ENCODE measurements at regions not wholly inside any gene's neighbourhood (a gene's known extent, or its start where the extent isn't known, plus 50 kb on each side); places are given as distances from the start of the nearest gene placed in this dataset.

DNA sequence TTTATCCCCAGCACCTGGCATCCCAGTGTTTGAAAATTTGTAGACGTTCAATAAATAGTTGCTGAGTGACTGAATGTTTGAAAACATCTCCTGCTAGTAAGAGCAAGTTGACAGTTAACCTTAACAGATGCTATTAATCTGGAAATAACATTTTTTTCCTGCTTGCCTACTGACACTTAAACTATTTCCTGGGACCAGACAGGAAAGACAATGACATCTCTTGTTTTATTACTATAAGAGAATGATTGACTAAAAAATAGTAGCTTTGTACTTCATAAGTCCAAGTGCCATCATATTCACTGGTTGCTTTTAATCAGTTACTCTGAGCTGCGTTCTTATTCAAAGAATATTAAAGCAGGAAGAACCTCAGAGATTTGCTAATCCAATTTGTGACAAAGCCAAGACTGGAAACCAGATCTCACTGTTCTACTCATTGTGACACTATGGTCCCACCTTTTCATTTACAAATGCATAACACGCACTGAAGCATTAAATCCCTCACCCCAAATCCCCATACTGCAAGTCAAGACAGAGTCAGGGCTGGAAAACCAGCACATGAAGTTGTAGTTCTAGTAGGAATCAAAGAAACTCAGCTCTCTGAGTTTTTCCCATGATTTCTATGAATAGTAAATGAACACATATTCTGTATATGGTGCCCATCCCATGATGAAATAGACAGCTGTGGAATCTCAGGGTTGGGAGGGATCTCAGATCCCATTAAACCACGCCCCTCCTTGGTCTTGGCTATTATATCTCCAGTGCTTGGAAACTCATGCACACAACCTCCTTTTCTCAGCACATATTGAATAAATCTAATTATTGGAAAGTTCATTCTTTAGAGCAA lies 212.7 kb upstream of the P2RY1 start:
- Histone ChIP-seq H3K4me1 (ENCODE audit: control insufficient read depth in 1 of 2, insufficient read depth in 2 of 2, low read length in 2 of 2) (peaks cover 0 to 15% of the 10 kb centered on the region in 2 donors), H3K36me3 (ENCODE audit: control insufficient read depth in 1 of 2, insufficient read depth in 2 of 2, low read length in 2 of 2) (no peaks in the 10 kb centered on the region), H3K9me3 (ENCODE audit: control insufficient read depth in 1 of 2, low read length in 2 of 2) (no peaks in the 10 kb centered on the region), H3K27me3 (ENCODE audit: low read depth, low read length) (no peaks in the 10 kb centered on the region), H3K4me3 (ENCODE audit: low read depth in 1 of 2, low read length in 2 of 2) (no peak overlapping the region), H3K27ac (ENCODE audit: low read length) (no peak overlapping the region)

DNA sequence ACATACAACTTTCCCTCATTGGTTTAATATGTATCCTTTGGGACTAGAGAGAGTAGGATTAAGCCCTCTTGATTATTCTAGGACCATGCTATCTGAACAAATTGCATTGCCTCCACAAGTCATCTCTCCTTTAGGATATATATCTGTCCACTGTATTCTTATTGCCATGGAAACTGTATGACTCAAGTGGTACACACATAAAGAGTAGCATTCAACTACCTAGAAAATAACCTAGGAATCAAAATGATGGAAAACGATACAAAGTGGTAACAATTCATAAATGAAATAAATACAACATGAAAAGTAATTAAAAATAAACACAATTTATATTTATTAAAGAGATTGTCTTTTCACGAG lies 212.1 kb upstream of the P2RY1 start:
- Histone ChIP-seq H3K27ac (ENCODE audit: low read length) (no peak overlapping the region), H3K4me3 (ENCODE audit: low read depth in 1 of 2, low read length in 2 of 2) (no peak overlapping the region), H3K9me3 (ENCODE audit: control insufficient read depth in 1 of 2, low read length in 2 of 2) (no peaks in the 10 kb centered on the region), H3K4me1 (ENCODE audit: control insufficient read depth in 1 of 2, insufficient read depth in 2 of 2, low read length in 2 of 2) (peaks cover 0 to 15% of the 10 kb centered on the region in 2 donors), H3K36me3 (ENCODE audit: control insufficient read depth in 1 of 2, insufficient read depth in 2 of 2, low read length in 2 of 2) (no peaks in the 10 kb centered on the region), H3K27me3 (ENCODE audit: low read depth, low read length) (no peaks in the 10 kb centered on the region)

DNA sequence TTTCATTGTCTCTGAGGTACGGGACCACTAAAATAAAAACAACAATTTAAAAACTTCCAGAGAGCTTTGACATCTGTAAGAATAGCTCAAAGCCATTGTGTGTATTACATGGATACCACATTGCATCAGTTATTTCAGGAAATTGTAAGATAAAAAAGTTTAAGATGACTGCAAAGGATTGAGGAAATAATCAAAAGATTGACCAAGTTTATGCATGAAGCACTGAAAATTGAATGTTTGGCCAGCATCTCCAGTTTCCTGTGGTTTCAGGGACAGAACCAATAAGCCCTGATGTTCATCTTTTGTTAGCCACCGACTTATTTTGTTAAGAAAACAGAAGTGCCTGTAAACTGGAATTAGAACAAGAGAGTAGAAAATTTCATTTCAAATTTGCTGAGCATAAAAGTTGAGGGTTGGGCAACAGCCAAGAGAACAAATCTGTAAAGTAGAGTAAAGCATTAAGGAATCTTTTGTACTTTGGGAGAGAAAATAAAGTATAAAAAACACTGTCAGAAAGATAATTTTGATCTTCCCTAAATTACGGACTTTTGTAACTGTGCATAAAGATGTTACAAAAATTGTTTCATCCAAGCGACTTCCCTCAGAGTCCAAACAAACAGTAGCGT lies 211.5 kb upstream of the P2RY1 start:
- no peaks in the 10 kb centered on the region for H3K27me3 ChIP-seq (ENCODE audit: low read depth, low read length)
- no peaks in the 10 kb centered on the region for H3K36me3 ChIP-seq (ENCODE audit: control insufficient read depth in 1 of 2, insufficient read depth in 2 of 2, low read length in 2 of 2)
- no peak overlapping the region for H3K27ac ChIP-seq (ENCODE audit: low read length)
- no peak overlapping the region for H3K4me3 ChIP-seq (ENCODE audit: low read depth in 1 of 2, low read length in 2 of 2)
- no peaks in the 10 kb centered on the region for H3K9me3 ChIP-seq (ENCODE audit: control insufficient read depth in 1 of 2, low read length in 2 of 2)
- H3K4me1 ChIP-seq (ENCODE audit: control insufficient read depth in 1 of 2, insufficient read depth in 2 of 2, low read length in 2 of 2), result peaks cover 0 to 15% of the 10 kb centered on the region in 2 donors

DNA sequence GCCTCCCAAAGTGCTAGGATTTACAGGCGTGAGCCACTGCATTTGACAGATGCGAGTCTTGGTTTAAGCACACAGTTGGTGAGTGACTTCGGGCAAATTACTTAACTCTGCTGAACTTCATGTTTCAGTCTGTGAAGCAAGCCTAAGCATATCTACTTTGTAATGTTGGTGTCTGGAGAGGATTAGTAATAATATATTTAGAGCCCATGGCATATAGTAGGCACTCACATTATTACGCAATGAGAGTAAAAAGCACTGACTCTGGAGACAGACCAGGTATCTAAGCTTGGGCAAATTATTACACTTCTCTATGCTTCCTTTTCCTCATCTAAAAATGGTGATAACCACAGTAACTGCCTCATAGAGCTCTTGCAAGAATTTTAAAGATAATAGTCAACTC lies 208.7 kb upstream of the P2RY1 start:
- H3K27ac ChIP-seq (ENCODE audit: low read length), result no peak overlapping the region
- peaks cover 0 to 3% of the 10 kb centered on the region in 2 donors for H3K9me3 ChIP-seq (ENCODE audit: control insufficient read depth in 1 of 2, low read length in 2 of 2)
- H3K36me3 ChIP-seq (ENCODE audit: control insufficient read depth in 1 of 2, insufficient read depth in 2 of 2, low read length in 2 of 2), result no peaks in the 10 kb centered on the region
- H3K27me3 ChIP-seq (ENCODE audit: low read depth, low read length), result no peaks in the 10 kb centered on the region
- H3K4me1 ChIP-seq (ENCODE audit: control insufficient read depth in 1 of 2, insufficient read depth in 2 of 2, low read length in 2 of 2), result peaks cover 0 to 11% of the 10 kb centered on the region in 2 donors
- H3K4me3 ChIP-seq (ENCODE audit: low read depth in 1 of 2, low read length in 2 of 2), result no peak overlapping the region

DNA sequence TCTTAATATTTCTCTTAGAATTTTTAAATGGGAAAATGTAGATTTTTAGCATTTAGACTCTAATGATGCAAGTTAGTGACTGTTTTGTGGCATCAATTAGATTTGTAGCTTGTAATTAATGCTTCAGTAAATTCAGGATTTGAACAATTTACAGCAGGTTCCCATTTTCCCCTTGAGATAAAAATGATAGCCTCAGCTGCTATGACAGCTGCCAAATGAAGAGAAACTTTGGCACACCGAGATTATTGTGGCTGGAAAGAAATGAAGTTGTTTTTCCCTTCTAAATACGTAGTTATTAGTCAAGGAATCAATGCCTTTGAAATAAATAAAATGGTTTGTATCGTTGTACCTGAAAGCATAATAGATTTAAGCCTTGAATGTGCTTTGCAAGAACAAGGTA lies 206.4 kb upstream of the P2RY1 start:
- Histone ChIP-seq H3K4me1 (ENCODE audit: control insufficient read depth in 1 of 2, insufficient read depth in 2 of 2, low read length in 2 of 2) (no peaks in the 10 kb centered on the region), H3K27me3 (ENCODE audit: low read depth, low read length) (no peaks in the 10 kb centered on the region), H3K27ac (ENCODE audit: low read length) (no peak overlapping the region), H3K36me3 (ENCODE audit: control insufficient read depth in 1 of 2, insufficient read depth in 2 of 2, low read length in 2 of 2) (no peaks in the 10 kb centered on the region), H3K4me3 (ENCODE audit: low read depth in 1 of 2, low read length in 2 of 2) (no peak overlapping the region), H3K9me3 (ENCODE audit: control insufficient read depth in 1 of 2, low read length in 2 of 2) (peaks cover 0 to 3% of the 10 kb centered on the region in 2 donors)

DNA sequence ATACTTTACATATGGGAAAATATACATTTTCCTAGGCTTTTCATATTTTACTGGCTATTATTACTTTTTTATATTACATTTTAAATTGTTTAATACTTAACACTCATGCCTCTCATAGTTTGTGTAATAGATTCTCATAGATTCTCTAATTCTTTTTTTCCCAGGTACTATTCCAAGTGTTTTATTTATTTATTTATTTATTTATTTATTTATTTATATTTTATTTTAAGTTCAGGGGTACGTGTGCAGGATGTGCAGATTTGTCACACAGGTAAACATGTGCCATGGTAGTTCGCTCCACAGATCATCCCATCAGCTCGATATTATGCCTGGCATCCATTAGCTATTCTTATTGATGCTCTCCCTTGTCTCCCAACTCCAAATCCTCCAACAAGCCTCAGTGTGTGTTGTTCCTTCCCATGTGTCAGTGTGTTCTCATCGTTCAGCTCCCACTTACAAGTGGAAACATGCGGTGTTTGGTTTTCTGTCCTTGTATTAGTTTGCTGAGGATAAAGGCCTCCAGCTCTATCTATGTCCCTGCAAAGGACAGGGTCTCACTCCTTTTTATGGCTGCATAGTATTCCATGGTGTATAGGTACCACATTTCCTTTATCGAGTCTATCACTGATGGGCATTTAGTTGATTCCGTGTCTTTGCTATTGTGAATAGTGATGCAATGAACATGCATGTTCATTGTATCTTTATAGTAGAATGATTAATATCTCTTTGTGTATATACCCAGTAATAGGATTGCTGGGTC lies 205.4 kb upstream of the P2RY1 start:
- Histone ChIP-seq H3K27me3 (ENCODE audit: low read depth, low read length) (no peaks in the 10 kb centered on the region), H3K4me1 (ENCODE audit: control insufficient read depth in 1 of 2, insufficient read depth in 2 of 2, low read length in 2 of 2) (no peaks in the 10 kb centered on the region), H3K9me3 (ENCODE audit: control insufficient read depth in 1 of 2, low read length in 2 of 2) (peaks cover 0 to 3% of the 10 kb centered on the region in 2 donors), H3K4me3 (ENCODE audit: low read depth in 1 of 2, low read length in 2 of 2) (no peak overlapping the region), H3K27ac (ENCODE audit: low read length) (no peak overlapping the region), H3K36me3 (ENCODE audit: control insufficient read depth in 1 of 2, insufficient read depth in 2 of 2, low read length in 2 of 2) (no peaks in the 10 kb centered on the region)

DNA sequence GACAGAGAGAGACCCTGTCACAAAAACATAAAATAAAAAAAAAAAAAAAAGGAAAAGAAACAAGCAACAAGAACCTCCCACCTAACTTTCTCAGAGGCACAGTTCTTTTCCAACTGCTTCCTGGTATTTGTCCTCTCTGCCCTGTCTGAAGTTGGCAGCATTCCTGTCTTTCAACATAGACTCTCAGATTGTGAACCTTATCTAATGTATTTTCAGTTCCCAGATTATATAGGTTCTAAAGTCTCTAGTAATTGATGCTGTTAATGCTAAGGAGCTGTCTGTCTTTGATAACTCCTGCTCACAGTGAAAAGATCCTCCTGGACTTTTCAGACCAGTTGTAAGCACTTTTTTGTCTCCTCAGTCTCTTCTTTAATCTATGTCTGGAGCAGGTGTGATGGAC lies 199.5 kb upstream of the P2RY1 start:
- Histone ChIP-seq H3K4me1 (ENCODE audit: control insufficient read depth in 1 of 2, insufficient read depth in 2 of 2, low read length in 2 of 2) (no peaks in the 10 kb centered on the region), H3K36me3 (ENCODE audit: control insufficient read depth in 1 of 2, insufficient read depth in 2 of 2, low read length in 2 of 2) (no peaks in the 10 kb centered on the region), H3K4me3 (ENCODE audit: low read depth in 1 of 2, low read length in 2 of 2) (no peak overlapping the region), H3K27ac (ENCODE audit: low read length) (no peak overlapping the region), H3K9me3 (ENCODE audit: control insufficient read depth in 1 of 2, low read length in 2 of 2) (no peaks in the 10 kb centered on the region), H3K27me3 (ENCODE audit: low read depth, low read length) (no peaks in the 10 kb centered on the region)

DNA sequence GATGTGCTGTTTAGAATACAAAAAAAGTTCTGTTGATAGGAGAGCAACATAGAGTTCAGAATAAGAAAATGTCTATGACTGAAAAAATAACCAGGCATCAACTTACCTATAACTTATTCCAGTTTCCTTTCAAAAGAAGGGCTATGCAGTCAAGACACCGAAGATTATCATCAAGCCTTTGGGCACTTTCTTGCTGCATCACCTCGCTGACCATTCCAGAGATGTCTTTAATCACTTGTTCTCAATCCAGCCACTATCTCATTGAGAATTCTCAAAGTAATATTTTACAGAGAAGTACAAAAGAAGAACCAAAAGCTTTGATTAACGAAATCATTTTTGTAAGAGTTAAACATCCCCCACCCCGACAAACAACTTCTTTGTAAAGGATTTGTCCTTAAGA lies 198.3 kb upstream of the P2RY1 start:
- H3K27me3 ChIP-seq (ENCODE audit: low read depth, low read length), result no peaks in the 10 kb centered on the region
- no peak overlapping the region for H3K27ac ChIP-seq (ENCODE audit: low read length)
- H3K4me1 ChIP-seq (ENCODE audit: control insufficient read depth in 1 of 2, insufficient read depth in 2 of 2, low read length in 2 of 2), result no peaks in the 10 kb centered on the region
- H3K4me3 ChIP-seq (ENCODE audit: low read depth in 1 of 2, low read length in 2 of 2), result no peak overlapping the region
- no peaks in the 10 kb centered on the region for H3K36me3 ChIP-seq (ENCODE audit: control insufficient read depth in 1 of 2, insufficient read depth in 2 of 2, low read length in 2 of 2)
- H3K9me3 ChIP-seq (ENCODE audit: control insufficient read depth in 1 of 2, low read length in 2 of 2), result no peaks in the 10 kb centered on the region

DNA sequence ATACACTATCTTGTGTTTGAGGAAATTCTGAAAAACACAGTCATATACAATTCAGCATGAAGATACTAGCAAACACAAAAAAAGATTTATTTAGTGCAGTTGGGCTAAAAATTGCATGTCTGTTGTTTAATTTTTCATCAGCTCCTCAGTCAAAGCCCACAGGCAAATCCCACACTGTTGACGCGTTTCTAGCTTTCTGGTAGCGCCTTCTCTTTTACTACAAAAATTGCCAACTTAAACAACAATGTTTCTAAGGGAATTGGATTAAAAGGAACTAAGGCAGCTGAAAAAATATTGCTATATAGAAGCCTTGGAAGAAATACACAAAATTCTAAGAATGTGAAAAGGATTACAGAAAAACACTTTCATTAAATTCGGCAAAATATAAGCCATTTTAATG lies 196.7 kb upstream of the P2RY1 start:
- Histone ChIP-seq H3K27ac (ENCODE audit: low read length) (no peak overlapping the region), H3K4me3 (ENCODE audit: low read depth in 1 of 2, low read length in 2 of 2) (no peak overlapping the region)

DNA sequence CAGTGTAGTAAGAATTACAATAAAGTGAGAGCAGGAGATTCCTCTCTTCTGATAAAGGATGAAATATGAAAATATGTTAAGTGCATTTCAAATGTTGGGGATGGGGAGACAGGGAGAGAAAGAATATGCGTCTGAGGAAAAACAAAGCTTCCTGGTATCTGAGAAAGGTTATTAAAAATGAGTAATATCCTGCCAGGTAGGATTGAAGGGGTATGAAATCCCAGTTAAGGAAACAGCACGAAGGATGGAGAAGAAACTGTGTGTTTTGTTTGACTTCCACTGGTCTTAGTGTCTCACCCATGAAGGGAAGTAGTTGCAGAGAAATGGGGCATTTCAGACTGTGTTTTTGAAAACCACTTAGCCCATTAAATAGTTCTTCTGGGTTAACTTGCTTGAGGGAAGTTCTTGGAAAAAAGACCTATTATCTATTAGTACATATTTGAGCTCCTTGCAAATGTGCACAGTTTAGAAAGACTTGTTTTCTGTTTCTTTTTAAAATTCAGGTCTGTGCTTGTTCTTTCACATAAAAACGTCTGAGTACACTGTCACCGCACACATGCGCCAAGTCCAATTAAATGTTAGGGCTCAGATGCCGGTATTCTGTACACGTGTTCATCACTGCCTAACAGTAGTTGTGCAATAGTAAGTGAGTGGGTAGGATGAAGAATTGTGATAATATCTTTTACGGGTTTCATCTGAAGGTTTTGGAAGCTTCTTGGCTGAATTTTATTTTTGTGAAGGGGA lies 196.1 kb upstream of the P2RY1 start:
- Histone ChIP-seq H3K9me3 (ENCODE audit: control insufficient read depth in 1 of 2, low read length in 2 of 2) (no peaks in the 10 kb centered on the region), H3K27me3 (ENCODE audit: low read depth, low read length) (no peaks in the 10 kb centered on the region), H3K27ac (ENCODE audit: low read length) (no peak overlapping the region), H3K4me1 (ENCODE audit: control insufficient read depth in 1 of 2, insufficient read depth in 2 of 2, low read length in 2 of 2) (no peaks in the 10 kb centered on the region), H3K36me3 (ENCODE audit: control insufficient read depth in 1 of 2, insufficient read depth in 2 of 2, low read length in 2 of 2) (no peaks in the 10 kb centered on the region), H3K4me3 (ENCODE audit: low read depth in 1 of 2, low read length in 2 of 2) (no peak overlapping the region)

More for the DNA sequence above, 196.7 kb upstream of the P2RY1 start:
- Histone ChIP-seq H3K4me1 (ENCODE audit: control insufficient read depth in 1 of 2, insufficient read depth in 2 of 2, low read length in 2 of 2) (no peaks in the 10 kb centered on the region), H3K27me3 (ENCODE audit: low read depth, low read length) (no peaks in the 10 kb centered on the region), H3K36me3 (ENCODE audit: control insufficient read depth in 1 of 2, insufficient read depth in 2 of 2, low read length in 2 of 2) (no peaks in the 10 kb centered on the region), H3K9me3 (ENCODE audit: control insufficient read depth in 1 of 2, low read length in 2 of 2) (no peaks in the 10 kb centered on the region)

DNA sequence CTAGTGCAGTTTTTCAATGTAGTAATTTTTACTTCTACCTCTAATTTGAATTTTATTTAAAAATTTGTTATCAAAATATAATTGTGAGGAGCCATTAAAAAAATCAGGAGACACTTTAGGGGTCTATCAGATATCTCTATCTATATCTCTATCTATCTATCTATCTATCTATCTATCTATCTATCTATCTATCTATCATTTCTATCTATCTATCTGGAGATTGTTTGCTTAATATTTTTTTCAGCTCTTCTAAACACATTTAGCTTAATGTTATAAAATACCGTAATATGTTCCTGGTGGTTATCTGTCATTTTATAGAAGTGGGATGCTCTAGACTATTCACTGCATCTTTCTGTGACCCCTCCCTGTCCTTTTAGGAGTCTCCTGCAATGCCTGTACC lies 193.7 kb upstream of the P2RY1 start:
- Histone ChIP-seq H3K4me3 (ENCODE audit: low read depth in 1 of 2, low read length in 2 of 2) (no peak overlapping the region), H3K27me3 (ENCODE audit: low read depth, low read length) (no peaks in the 10 kb centered on the region), H3K9me3 (ENCODE audit: control insufficient read depth in 1 of 2, low read length in 2 of 2) (no peaks in the 10 kb centered on the region), H3K4me1 (ENCODE audit: control insufficient read depth in 1 of 2, insufficient read depth in 2 of 2, low read length in 2 of 2) (no peaks in the 10 kb centered on the region), H3K36me3 (ENCODE audit: control insufficient read depth in 1 of 2, insufficient read depth in 2 of 2, low read length in 2 of 2) (no peaks in the 10 kb centered on the region), H3K27ac (ENCODE audit: low read length) (no peak overlapping the region)

Measured in muscle layer of duodenum (tissue), 2 donors.